GM19455 (cell line): ENCODE measurements at regions not wholly inside any gene's neighbourhood (a gene's known extent, or its start where the extent isn't known, plus 50 kb on each side); places are given as distances from the start of the nearest gene placed in this dataset.

ENCODE experiments used
- ATAC-seq: cut with Tn5 transposase; IDR thresholded peaks from one replicate; pipeline ENCODE4 v1.9.1; 2021; ENCODE audit not compliant: unreplicated experiment

- ATAC-seq = no peak
Observed at GRCh38 chr20:6693178-6693807, 74.2 kb upstream of the BMP2 start.

DNA sequence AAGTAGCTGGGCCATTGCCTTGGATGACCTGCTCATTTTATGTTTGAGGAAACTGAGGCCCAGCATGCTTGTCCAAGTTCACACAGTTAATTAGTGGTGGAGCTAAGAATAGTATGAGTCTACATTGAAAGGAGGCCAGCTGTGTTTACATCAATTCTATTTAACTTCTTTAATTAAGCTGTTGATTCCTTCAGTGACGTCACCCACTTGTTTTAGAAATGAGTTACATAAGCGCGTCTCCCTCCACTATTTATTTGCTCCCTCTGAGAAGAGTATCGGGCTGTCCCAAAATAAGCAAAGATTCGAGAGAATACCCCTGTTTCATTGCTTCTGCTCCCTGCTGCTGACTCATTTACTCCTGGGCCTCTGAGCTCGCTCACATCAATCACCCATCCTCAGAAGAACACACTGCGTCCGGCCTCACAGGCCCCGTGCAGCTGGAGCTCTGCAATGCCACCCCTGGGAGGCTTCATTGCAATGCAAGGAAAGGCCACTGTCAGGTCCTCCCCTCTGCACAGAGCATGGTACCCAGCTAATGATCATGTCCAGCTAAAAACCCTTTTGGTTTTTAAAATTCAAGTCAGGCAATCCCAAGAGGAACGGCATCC lies 74.8 kb upstream of the BMP2 start:
- no peak for ATAC-seq

DNA sequence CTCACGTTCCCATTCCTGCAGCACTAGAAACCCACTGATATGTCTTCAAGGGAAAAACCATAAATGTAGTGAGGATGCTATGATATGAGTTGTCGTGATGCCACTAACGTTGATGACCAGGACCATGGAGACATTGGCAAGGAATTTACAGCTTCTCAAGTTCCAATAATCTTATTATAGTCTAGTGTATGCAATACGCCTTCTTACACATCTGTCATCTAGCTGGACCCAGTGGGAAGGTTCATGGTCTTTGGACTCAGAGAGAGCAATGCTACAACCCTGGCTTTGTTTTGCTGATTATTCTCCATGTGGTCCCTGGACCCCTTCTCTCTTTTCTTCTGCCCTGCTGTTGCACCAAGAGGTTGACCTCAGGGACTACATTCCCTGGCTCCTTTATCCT lies 76.0 kb upstream of the BMP2 start:
- no peak for ATAC-seq

DNA sequence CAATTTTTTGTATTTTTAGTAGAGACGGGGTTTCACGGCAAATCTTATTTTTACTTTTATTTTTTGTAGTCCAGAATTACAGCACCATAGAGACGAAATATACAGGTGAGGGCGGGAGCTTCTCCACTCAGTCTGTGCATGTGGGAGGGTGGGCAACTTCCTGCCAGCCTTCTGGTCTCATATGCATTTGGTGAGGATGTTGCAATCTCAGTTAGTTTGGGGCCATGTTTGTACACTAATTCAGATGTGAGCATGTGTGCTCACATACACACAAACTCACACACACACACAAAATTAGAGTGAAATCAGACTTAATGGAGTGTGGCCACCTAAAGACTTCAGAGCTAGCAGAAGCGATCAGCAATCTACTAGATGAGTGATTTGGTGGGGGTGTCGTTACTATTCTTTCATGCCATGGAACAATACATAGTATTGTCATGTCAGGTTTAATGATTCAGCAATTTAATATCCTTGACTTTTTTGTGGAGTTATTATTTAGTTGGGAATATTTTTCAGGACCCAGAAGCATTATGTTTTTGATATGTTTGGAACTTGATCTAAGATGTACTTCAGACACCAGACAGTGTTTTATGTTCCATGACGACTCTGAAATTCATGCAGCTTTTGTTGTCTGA lies 78.0 kb upstream of the BMP2 start:
- ATAC-seq = no peak

DNA sequence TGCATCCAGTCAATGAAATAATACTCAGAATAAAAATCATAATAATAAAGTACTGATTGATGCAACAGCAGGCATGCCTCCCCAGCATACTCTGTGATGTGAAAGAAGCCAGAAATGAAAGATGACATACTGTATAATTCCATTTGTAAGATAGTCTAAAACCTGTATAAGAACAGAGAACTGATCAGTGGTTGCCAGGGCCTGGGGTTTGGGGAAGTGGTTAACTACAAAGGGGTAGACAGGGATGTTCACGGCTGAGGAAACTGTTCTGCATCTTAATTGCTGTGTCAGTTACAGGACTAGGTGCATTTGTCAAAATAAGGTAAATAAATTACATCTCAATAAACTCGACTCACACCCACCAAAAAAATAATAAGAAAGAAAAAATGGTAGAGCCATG lies 81.3 kb upstream of the BMP2 start:
- ATAC-seq = no peak

GRCh38 chr20:6685626-6686025 lies 81.9 kb upstream of the BMP2 start:
- ATAC-seq = no peak

DNA sequence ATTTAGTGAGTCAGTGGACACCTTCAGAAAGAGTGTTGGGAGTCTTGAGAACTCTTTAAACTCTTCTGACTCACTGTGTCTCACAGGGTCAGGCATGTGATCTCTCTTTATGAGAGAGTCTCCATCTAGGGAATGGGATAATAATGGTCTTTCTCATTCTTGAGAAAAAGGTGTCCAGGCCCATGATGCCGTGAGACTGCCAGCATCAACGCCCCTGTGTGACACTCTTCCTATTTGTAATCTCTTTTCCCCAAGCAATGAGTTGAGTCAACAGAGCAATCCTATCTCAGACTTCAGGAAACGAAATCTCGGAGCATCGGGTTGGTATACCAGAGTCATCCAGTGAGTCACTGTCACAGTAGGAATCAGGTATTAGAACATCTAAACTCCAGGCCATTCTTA lies 82.3 kb upstream of the BMP2 start:
- no peak for ATAC-seq

DNA sequence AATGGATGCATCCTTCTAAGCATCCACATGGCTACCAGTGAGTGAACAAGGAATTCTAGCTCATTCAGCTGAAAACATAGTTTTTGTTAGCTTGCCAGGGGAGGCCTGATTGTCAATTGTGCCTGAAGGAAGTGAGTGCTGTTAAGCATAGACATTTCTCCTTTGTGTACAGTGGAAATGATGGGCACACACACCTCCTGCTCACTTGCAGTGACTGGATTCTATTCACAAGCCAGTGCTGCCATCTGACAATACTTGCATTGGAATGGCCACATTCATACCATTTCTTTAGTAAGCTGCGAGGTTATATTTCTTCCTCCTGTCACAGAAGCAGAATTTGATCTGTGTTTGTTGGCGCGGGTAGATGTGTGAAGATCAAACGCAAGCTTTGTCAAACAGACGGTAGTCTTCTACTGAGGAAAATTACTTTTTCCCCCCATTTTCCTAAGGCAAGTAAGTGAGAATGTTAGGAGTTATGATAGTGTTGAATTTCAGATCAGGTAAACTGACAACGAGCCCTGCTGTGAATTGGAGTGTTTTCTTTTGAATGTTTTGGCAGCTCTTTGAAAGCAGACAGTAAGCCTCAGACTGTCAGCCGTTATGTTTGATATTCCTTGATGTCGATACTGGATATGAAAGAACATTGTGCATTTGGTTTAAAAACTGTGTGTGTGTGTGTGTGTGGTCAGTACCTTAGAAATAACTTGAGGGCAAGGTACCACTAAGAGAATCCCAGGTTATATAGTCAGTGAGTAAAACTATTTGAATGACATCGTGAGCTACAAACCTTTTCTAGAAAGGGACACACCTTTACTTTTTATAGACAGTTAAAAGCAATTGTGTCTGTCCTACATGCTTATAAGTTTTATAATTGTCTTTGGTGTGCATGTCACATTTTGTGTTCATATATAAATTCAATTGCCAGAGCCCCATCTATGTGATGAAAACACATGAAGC lies 84.2 kb upstream of the BMP2 start:
- no peak for ATAC-seq

- no peak for ATAC-seq
Observed at GRCh38 chr20:6680854-6681253, 86.6 kb upstream of the BMP2 start.

- ATAC-seq = no peak
Observed at GRCh38 chr20:6680441-6680840, 87.0 kb upstream of the BMP2 start.

GRCh38 chr20:6679086-6679485 lies 88.4 kb upstream of the BMP2 start:
- ATAC-seq = no peak

- ATAC-seq = no peak
Observed at GRCh38 chr20:6678101-6678500, 89.4 kb upstream of the BMP2 start.

DNA sequence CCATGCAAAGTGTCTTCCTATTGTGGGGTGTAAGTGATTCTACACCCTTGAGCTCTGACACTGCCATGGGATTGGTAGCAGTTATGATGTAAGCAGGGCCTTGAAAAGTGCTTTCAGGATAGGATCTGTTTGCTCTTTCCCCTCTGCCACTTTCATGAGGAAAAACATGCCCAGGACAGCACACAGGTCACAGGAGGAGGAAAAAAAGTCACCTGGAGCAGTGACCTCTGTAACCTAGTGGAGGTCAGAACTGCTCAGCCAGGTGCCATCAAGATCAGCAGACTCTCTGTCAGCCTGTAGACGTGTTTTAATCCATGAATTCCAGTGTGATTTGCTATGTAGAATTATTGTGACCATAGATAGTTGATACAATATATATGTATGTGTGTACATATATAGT lies 92.7 kb upstream of the BMP2 start:
- no peak for ATAC-seq

DNA sequence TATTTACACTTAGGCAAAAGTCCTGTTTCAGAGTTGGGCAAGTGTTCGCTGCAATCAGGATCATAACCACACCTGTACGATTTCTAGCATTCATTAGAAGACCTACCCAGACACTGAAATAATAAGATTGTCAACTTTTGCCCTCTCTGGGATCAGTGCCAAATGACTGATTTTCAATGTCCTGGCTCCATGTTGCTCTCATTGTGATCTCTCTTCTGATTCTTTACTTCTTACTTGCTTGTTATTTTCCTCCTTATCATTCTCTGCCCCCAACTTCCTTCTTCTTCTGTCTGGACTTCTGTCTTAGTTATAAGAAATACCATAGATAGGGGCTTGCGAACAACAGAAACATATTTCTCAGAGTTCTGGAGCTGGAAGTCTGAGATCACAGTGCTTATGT lies 94.4 kb upstream of the BMP2 start:
- ATAC-seq = no peak

DNA sequence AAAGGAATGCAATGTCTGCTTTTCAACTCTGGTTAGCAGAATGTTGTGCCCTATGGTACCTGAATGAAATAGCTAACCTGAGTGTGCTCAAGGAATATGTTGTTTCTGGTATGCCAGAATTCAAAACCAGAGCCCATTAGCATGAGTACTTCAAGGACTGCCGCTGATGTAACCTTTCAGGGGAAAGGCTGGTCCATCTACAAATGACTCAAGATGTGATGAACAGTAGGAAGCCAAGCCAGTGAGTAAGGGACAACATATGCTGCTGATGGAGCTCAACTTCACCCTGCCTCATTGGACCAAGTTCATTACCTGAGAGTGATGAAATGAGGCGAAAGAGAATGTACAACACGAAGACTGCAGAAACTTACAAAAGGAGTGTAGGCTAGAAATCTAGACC lies 95.7 kb upstream of the BMP2 start:
- ATAC-seq = no peak

DNA sequence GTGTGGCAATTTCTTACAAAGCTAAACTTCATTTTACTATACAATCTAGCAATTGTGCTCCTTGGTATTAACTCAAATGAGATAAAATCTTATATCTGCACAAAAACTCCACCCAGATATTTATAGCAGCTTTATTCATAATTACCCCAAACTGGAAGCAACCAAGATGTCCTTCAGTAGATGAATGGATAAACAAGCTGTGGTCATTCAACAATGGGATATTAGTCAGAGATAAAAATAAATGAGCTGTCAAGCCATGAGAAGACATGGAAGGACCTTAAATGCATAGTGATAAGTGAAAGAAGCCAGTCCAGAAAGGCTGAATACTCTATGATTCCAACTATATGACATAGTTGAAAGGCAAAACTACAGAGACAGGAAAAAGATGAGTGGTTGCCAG lies 98.9 kb upstream of the BMP2 start:
- no peak for ATAC-seq

DNA sequence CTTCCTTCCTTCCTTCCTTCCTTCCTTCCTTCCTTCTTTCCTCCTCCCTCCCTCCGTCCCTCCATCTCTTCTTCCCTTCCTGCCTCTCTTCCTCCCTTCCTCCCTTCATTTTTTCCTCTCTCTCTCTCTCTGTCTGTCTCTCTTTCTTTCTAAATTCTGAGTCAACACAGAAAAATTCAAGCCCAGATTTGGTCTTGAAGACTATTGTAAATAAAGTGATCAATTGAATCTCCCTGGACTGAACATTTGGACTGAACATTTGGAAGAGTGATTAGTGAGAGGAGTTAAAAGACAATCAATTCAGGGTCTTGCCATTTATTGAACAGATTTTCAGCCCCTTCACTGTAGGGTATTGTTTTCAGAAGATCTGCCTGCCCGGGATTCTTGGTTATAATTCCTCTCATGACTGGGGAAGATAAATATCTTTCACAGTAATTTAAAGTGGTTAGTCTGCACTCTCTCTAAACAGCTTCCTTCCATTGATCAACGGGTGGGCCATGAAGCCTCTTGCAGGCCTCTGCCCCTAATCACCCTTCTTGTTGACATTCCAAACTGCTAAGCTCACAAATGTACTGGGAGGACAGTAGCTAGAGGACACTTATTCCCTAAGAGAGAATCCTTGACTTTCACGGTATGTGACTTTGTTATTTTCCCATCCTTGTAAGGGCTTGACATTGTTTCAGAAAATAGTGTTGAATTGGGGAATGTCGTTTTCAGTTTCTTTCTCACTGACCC lies 101.7 kb upstream of the BMP2 start:
- no peak for ATAC-seq

GRCh38 chr20:6665161-6665560 lies 102.3 kb upstream of the BMP2 start:
- ATAC-seq = no peak

- no peak for ATAC-seq
Observed at GRCh38 chr20:6664574-6664973, 102.9 kb upstream of the BMP2 start.

DNA sequence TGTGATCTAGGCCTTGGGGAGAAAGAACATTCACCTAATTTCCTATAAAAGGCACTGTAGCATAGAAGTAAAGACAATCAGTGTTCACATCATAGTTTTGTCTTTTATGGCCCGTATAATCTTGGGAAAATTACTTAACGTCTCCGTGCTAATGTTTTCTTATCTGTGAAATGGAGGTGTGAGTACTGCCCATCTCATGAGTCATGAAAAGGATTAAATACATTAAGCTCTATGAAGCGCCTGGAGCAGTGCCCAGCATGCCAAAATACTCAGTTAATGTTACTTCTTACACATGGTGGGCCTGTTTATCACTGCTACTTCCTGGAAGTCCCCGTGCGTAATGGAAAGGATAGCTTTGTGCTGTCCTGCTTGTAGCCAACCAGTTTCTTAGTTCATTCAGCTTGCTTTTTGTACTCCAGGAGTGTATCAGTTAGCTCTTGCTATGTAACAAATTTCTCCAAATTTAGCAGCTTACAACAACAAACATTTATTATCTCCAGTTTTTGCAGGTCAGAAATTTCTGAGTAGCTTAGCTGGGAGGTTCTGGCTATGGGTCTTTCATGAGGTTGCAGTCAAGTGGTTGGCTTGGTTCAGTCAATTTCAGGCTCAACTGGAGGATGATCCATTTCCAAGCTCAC lies 103.6 kb upstream of the BMP2 start:
- no peak for ATAC-seq

DNA sequence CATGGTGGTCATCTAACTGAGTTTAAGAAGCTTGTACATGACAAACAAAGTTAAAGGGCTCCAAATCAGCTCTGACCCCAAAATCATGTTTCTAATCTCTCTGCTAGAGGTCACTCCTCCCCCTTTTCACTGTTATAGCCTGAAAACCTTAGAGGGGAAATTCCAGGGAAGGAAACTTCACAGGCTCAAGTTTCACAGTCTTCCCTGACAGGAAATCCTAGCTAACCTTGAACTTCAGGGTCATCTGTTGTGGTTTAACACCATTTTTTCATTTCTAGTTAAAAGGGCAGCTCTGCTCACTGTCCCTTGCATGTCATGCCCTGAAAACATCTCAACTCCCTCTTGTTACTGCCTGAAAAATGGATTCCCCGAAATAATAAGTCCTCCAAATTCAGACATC lies 104.4 kb upstream of the BMP2 start:
- ATAC-seq = no peak
